ENCODE measurements at regions not wholly inside any gene's neighbourhood (a gene's known extent, or its start where the extent isn't known, plus 50 kb on each side); places are given as distances from the start of the nearest gene placed in this dataset.

GRCh38 chr13:105349082-105349723 is 1186.3 kb downstream of the EFNB2 start:
- Mint-ChIP-seq H3K9me3 (peaks cover 17% of the 10 kb centered on the region), H3K4me1 (no peaks in the 10 kb centered on the region), H3K4me3 (no peak overlapping the region), H3K36me3 (ENCODE audit: insufficient read depth) (peaks cover 3% of the 10 kb centered on the region), H3K27ac (ENCODE audit: low read depth) (no peak overlapping the region), H3K27me3 (no peaks in the 10 kb centered on the region)
- no peak for ATAC-seq (replicated peaks; ENCODE audit: extremely low read depth, poor library complexity, severe bottlenecking)
- no peak for DNase-seq (ENCODE audit: low spot score in 2 of 2)

DNA sequence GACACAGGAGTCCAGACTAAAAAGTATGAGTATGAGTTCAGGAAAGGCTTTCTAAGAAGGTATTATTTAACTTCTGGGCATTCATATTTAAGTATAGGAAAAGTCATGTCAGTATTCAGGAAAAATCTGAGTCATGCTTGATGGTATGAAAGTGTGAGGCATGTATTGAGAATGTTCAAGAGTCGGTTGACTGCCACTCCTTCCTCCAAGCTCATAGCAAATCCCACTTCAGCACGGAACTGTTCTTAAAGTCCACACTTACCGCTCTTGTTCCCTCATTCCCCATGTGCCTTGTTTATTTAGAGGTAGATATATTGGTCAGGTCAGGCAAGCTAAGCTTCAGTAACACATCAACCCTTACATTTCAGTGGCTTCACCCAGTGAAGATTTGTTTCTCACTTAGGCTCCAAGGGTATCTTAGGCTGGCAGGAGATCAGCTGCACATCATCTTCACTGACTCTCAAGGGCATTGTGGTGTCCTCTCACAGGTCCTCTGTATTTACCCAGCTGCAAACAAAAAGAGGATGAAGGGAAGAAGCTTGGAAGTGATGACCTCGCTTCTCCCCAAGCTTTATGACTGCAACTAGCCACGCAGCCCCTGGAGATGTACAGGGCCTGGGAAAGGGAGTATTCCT is 1189.2 kb downstream of the EFNB2 start:
- Mint-ChIP-seq H3K27ac (ENCODE audit: low read depth) (no peak overlapping the region), H3K36me3 (ENCODE audit: insufficient read depth) (peaks cover 3% of the 10 kb centered on the region), H3K9me3 (peaks cover 19% of the 10 kb centered on the region), H3K27me3 (no peaks in the 10 kb centered on the region), H3K4me1 (no peaks in the 10 kb centered on the region), H3K4me3 (no peak overlapping the region)
- DNase-seq (ENCODE audit: low spot score in 2 of 2): no peak
- ATAC-seq (replicated peaks; ENCODE audit: extremely low read depth, poor library complexity, severe bottlenecking): no peak

DNA sequence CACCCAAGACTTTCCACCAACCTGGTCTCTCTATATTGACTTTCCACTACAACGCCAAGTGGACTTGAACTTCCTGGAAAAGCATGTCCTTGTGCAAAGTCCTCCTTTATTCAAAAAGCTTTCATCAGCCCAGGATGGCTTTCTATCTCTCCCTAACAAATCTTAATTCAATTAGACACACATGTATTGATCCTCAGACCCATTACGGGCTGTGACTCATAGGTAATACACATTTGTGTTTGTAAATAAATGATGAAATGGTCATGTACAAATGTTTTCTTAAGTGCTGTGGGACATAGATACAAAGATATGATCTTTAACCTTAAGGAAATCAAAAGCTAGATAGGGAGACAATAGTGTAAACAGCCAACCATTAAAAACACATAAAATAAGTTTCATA is 1189.7 kb downstream of the EFNB2 start:
- H3K27ac Mint-ChIP-seq (ENCODE audit: low read depth): no peak overlapping the region
- ATAC-seq (replicated peaks; ENCODE audit: extremely low read depth, poor library complexity, severe bottlenecking): no peak
- no peak overlapping the region for H3K4me3 Mint-ChIP-seq

GRCh38 chr13:105345131-105345530 is 1190.3 kb downstream of the EFNB2 start:
- peaks cover 3% of the 10 kb centered on the region for H3K36me3 Mint-ChIP-seq (ENCODE audit: insufficient read depth)
- H3K4me1 Mint-ChIP-seq: no peaks in the 10 kb centered on the region
- H3K27me3 Mint-ChIP-seq: no peaks in the 10 kb centered on the region
- DNase-seq (ENCODE audit: low spot score in 2 of 2) (no peak), ATAC-seq (replicated peaks; ENCODE audit: extremely low read depth, poor library complexity, severe bottlenecking) (no peak)
- no peak overlapping the region for H3K4me3 Mint-ChIP-seq
- no peak overlapping the region for H3K27ac Mint-ChIP-seq (ENCODE audit: low read depth)
- peaks cover 19% of the 10 kb centered on the region for H3K9me3 Mint-ChIP-seq

More for the DNA sequence above, 1189.7 kb downstream of the EFNB2 start:
- Mint-ChIP-seq H3K27me3 (no peaks in the 10 kb centered on the region), H3K4me1 (no peaks in the 10 kb centered on the region), H3K9me3 (peaks cover 19% of the 10 kb centered on the region), H3K36me3 (ENCODE audit: insufficient read depth) (peaks cover 3% of the 10 kb centered on the region)
- DNase-seq (ENCODE audit: low spot score in 2 of 2): no peak

DNA sequence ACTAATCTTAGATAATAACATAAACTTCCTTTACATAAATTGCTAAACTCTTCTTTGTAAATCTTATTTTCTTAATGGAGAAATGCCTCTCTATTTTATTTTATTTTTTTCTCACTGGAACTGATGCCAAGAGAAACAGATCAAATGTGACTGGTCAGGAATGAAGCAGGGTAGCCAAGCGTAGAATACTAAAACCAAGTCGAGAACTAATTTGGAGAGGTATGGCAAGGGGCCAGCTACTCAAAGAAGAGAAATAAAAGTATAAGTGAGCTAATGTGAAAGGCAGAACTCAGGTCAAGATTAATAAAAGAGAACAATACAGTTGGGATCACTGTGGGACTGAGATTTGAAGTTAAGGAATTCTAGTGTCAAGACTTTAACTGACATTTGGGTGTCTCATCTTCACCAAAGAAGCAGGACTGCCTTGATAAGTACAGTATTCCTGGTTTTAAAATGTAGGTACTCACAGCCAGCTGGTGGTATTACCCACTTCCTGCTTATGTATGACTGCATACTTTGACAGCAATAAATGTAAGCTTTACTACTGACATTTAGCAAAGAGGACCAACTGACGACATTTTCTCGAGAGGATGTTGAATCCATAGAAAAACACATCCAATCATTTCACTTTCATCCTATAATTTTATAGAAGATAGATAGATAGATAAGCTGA is 1192.2 kb downstream of the EFNB2 start:
- no peaks in the 10 kb centered on the region for H3K36me3 Mint-ChIP-seq (ENCODE audit: insufficient read depth)
- H3K27ac Mint-ChIP-seq (ENCODE audit: low read depth): no peak overlapping the region
- H3K27me3 Mint-ChIP-seq: no peaks in the 10 kb centered on the region
- H3K4me3 Mint-ChIP-seq: no peak overlapping the region
- H3K9me3 Mint-ChIP-seq: peaks cover 19% of the 10 kb centered on the region
- DNase-seq (ENCODE audit: low spot score in 2 of 2): no peak
- no peaks in the 10 kb centered on the region for H3K4me1 Mint-ChIP-seq
- no peak for ATAC-seq (replicated peaks; ENCODE audit: extremely low read depth, poor library complexity, severe bottlenecking)

GRCh38 chr13:105342281-105342820 is 1193.1 kb downstream of the EFNB2 start:
- no peaks in the 10 kb centered on the region for H3K4me1 Mint-ChIP-seq
- no peak for DNase-seq (ENCODE audit: low spot score in 2 of 2)
- H3K27ac Mint-ChIP-seq (ENCODE audit: low read depth): no peak overlapping the region
- peaks cover 19% of the 10 kb centered on the region for H3K9me3 Mint-ChIP-seq
- no peak overlapping the region for H3K4me3 Mint-ChIP-seq
- no peaks in the 10 kb centered on the region for H3K27me3 Mint-ChIP-seq
- ATAC-seq (replicated peaks; ENCODE audit: extremely low read depth, poor library complexity, severe bottlenecking): no peak
- H3K36me3 Mint-ChIP-seq (ENCODE audit: insufficient read depth): no peaks in the 10 kb centered on the region

GRCh38 chr13:105341758-105342157 is 1193.7 kb downstream of the EFNB2 start:
- ATAC-seq (replicated peaks; ENCODE audit: extremely low read depth, poor library complexity, severe bottlenecking) (no peak), DNase-seq (ENCODE audit: low spot score in 2 of 2) (no peak)
- peaks cover 19% of the 10 kb centered on the region for H3K9me3 Mint-ChIP-seq
- no peak overlapping the region for H3K27ac Mint-ChIP-seq (ENCODE audit: low read depth)
- no peak overlapping the region for H3K4me3 Mint-ChIP-seq
- no peaks in the 10 kb centered on the region for H3K27me3 Mint-ChIP-seq
- H3K4me1 Mint-ChIP-seq: no peaks in the 10 kb centered on the region
- no peaks in the 10 kb centered on the region for H3K36me3 Mint-ChIP-seq (ENCODE audit: insufficient read depth)

DNA sequence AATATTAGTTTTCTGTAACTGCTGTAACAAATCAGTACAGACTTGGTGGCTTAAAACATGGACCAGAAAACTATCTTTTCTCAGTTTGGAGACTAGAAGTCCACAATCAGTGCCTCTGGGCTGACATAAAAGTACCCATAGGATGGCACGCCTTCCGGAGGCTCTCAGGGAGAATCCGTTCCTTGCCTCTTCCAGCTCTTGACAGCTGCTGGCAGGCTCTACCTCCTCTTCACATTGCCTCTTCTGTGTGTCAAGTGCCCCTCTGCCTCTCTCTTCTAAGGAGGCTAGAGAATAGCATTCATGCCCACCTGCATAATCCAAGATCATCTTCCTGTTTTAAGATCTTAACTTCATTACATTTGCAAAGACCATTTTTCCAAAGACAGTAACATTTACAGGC is 1194.2 kb downstream of the EFNB2 start:
- Mint-ChIP-seq H3K27me3 (no peaks in the 10 kb centered on the region), H3K27ac (ENCODE audit: low read depth) (no peak overlapping the region), H3K36me3 (ENCODE audit: insufficient read depth) (no peaks in the 10 kb centered on the region), H3K9me3 (peaks cover 14% of the 10 kb centered on the region), H3K4me3 (no peak overlapping the region), H3K4me1 (no peaks in the 10 kb centered on the region)
- ATAC-seq (replicated peaks; ENCODE audit: extremely low read depth, poor library complexity, severe bottlenecking): no peak
- no peak for DNase-seq (ENCODE audit: low spot score in 2 of 2)

DNA sequence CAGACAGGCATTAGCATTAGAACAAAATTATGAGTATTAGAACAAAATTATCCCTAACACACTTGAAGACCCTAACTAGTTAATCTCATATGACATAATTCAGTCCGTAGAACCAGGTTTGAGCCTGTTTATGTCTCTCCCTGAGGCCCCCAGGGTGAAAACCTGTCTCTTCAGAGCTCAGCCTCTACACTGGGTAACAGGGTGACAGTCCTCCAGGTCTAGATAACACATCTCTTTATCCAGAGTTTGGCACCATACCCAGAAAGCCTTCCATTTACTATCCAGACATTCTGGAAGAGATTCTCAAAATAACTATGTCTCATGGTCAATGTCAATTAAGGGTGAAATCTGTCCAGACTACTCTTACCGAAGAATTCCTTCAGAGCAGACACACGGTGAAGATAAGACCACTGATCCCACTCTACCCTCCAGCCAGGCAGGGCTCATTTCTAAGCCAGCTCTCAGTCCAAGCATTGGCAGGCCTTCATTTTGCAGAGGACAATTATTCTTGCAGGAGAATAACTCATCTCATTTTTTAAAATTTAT is 1195.3 kb downstream of the EFNB2 start:
- H3K36me3 Mint-ChIP-seq (ENCODE audit: insufficient read depth): no peaks in the 10 kb centered on the region

DNA sequence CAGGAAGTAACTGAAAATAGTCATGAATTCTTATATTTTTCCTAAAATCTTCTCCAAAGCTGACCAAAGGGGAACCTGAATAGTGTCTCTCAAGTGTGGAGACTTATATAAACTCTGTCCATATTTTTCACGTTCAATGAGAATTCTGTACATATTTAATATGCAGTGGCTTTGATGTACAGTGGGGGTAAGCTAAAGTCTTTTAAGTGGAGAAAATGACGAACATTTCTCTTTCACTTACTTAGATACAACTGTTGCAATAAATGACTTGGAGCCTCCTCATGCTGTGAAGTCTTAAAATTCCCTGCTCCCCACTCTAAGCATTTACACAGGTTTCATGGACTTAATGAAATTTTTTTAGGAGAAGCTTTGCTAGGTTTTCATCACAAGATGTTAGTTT is 1196.7 kb downstream of the EFNB2 start:
- no peak for DNase-seq (ENCODE audit: low spot score in 2 of 2)
- ATAC-seq (replicated peaks; ENCODE audit: extremely low read depth, poor library complexity, severe bottlenecking): no peak
- Mint-ChIP-seq H3K9me3 (peaks cover 5% of the 10 kb centered on the region), H3K27me3 (no peaks in the 10 kb centered on the region), H3K4me3 (no peak overlapping the region), H3K4me1 (no peaks in the 10 kb centered on the region), H3K36me3 (ENCODE audit: insufficient read depth) (no peaks in the 10 kb centered on the region), H3K27ac (ENCODE audit: low read depth) (no peak overlapping the region)

More for the DNA sequence above, 1195.3 kb downstream of the EFNB2 start:
- DNase-seq (ENCODE audit: low spot score in 2 of 2) (no peak), ATAC-seq (replicated peaks; ENCODE audit: extremely low read depth, poor library complexity, severe bottlenecking) (no peak)
- Mint-ChIP-seq H3K27ac (ENCODE audit: low read depth) (no peak overlapping the region), H3K4me1 (no peaks in the 10 kb centered on the region), H3K27me3 (no peaks in the 10 kb centered on the region), H3K9me3 (peaks cover 5% of the 10 kb centered on the region), H3K4me3 (no peak overlapping the region)

DNA sequence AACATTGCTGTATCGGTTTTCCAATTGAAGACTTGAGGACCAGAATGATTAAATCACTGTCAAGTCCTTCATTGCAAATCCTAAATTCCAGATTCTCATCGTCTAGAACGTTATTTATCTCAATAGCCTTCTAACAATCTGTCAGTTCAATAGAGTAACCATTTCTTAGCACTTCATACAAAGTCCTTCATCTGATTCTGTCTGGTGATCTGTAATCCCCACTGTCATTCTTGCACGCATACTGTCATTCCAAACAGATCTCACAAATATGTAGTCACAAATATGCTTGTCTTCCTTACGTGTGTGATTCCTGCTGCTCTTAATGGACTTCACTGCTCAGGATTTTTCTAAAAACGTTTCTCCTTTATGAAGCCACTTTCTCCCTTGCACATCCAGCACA is 1197.5 kb downstream of the EFNB2 start:
- ATAC-seq (replicated peaks; ENCODE audit: extremely low read depth, poor library complexity, severe bottlenecking): no peak
- H3K27ac Mint-ChIP-seq (ENCODE audit: low read depth): no peak overlapping the region
- H3K4me3 Mint-ChIP-seq: no peak overlapping the region
- no peaks in the 10 kb centered on the region for H3K4me1 Mint-ChIP-seq
- H3K36me3 Mint-ChIP-seq (ENCODE audit: insufficient read depth): no peaks in the 10 kb centered on the region
- DNase-seq (ENCODE audit: low spot score in 2 of 2): no peak
- no peaks in the 10 kb centered on the region for H3K27me3 Mint-ChIP-seq
- H3K9me3 Mint-ChIP-seq: peaks cover 5% of the 10 kb centered on the region

DNA sequence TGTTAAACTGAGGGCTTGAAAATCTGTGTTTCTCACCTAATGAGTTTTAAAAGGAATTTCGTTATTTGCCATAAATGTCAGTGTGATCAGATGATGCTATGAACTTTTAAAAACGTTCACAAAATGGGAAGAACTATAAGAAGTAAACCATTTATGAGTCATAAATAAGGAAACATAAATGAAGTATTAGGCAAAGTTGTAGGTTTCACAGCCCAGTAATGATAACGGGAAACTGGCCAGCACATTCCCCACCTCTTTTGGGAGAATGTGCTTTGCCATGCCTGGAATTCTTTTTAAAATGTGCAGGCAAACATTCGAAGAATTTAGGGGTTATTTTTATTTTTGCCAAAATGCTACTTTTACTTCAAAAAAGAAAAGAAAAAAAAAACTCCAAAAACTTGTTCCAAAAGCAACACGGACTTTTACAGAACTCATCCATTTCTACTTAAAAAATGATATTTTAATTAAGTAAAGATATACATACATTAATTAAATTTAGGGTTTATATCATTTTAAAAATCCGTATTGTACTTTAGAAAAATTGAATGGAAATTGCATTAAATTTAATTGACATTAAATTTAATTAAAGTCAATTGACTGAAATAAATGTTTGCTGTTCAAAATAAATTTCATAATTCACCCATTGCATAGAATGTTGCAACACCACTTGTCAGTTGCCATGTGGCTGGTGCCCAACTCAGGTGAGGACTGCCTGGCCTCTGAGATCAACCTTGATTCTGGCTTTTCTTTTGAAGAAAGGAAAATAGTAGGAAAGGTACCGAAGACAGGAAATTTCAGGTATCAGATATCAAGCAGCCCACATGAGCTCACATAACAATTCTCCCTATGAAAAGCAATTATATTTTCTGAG is 1198.5 kb downstream of the EFNB2 start:
- Mint-ChIP-seq H3K27me3 (no peaks in the 10 kb centered on the region), H3K36me3 (ENCODE audit: insufficient read depth) (no peaks in the 10 kb centered on the region), H3K9me3 (peaks cover 5% of the 10 kb centered on the region), H3K27ac (ENCODE audit: low read depth) (no peak overlapping the region), H3K4me1 (no peaks in the 10 kb centered on the region), H3K4me3 (no peak overlapping the region)
- ATAC-seq (replicated peaks; ENCODE audit: extremely low read depth, poor library complexity, severe bottlenecking) (no peak), DNase-seq (ENCODE audit: low spot score in 2 of 2) (no peak)

Data from central memory CD8-positive, alpha-beta T cell (primary cell).